ENCODE measurements at regions not wholly inside any gene's neighbourhood (a gene's known extent, or its start where the extent isn't known, plus 50 kb on each side); places are given as distances from the start of the nearest gene placed in this dataset.

- TF ChIP-seq YY1 (IDR thresholded peaks at IDR 0.05; ENCODE audit: insufficient read depth, insufficient read length) (no peak), ZNF274 (IDR thresholded peaks at IDR 0.05; ENCODE audit: low read depth, low read length) (no peak)
These were observed 190.7 kb downstream of the HHIPL2 start for GRCh38 chr1:222357252-222357651.

All from NT2/D1 (cell line).